Osteoblast (primary cell): ENCODE measurements at regions not wholly inside any gene's neighbourhood (a gene's known extent, or its start where the extent isn't known, plus 50 kb on each side); places are given as distances from the start of the nearest gene placed in this dataset.
A peak's percentile ranks its signal among the peaks of the same experiment; 100 is the strongest.

Experiments used
- DNase-seq: peaks from one replicate; pipeline ENCODE4 v3.0.0; 2011; ENCODE audit warnings: low spot score, mixed read lengths; ENCODE audit not compliant: insufficient read length; ENCODE audit errors: missing footprints
- H2AFZ ChIP-seq: 2 replicates; pipeline ENCODE4 v1.6.0; 2011; ENCODE audit warnings: mild to moderate bottlenecking, low read length
- H3K27ac ChIP-seq: 2 replicates; pipeline ENCODE4 v1.5.1; 2011; ENCODE audit warnings: mild to moderate bottlenecking, low read depth, low read length, moderate library complexity
- H3K27me3 ChIP-seq: 2 replicates; pipeline ENCODE4 v1.6.0; 2012; ENCODE audit warnings: mild to moderate bottlenecking, control low read depth, inconsistent platforms, low read length, moderate library complexity; ENCODE audit not compliant: insufficient read depth
- H3K36me3 ChIP-seq: 2 replicates; pipeline ENCODE4 v1.5.1; 2011; ENCODE audit warnings: mild to moderate bottlenecking, low read length, control low read depth, moderate library complexity; ENCODE audit not compliant: insufficient read depth
- H3K4me1 ChIP-seq: 2 replicates; pipeline ENCODE4 v1.5.1; 2011; ENCODE audit warnings: mild to moderate bottlenecking, low read length, control low read depth, moderate library complexity; ENCODE audit not compliant: insufficient read depth
- H3K4me2 ChIP-seq: 2 replicates; pipeline ENCODE4 v1.6.0; 2011; ENCODE audit warnings: mild to moderate bottlenecking, low read length; ENCODE audit not compliant: insufficient read depth
- H3K4me3 ChIP-seq: fragments of 200-600 bp; sonication (generic); 3 replicates; pipeline ENCODE4 v1.5.1; 2012; ENCODE audit warnings: mild to moderate bottlenecking, low read length, inconsistent platforms; ENCODE audit not compliant: insufficient read depth
- H3K79me2 ChIP-seq: 2 replicates; pipeline ENCODE4 v1.6.0; 2012; ENCODE audit warnings: mild to moderate bottlenecking, low read length, control low read depth, inconsistent platforms; ENCODE audit not compliant: insufficient read depth
- H3K9me3 ChIP-seq: 2 replicates; pipeline ENCODE4 v1.5.1; 2011; ENCODE audit warnings: low read depth, low read length, control low read depth
- H4K20me1 ChIP-seq: 2 replicates; pipeline ENCODE4 v1.6.0; 2012; ENCODE audit warnings: mild to moderate bottlenecking, low read length, control low read depth; ENCODE audit not compliant: insufficient read depth
- CTCF ChIP-seq: IDR thresholded peaks from 2 replicates; pipeline ENCODE4 v1.5.1; 2011; ENCODE audit warnings: mild to moderate bottlenecking, low read depth, low read length, moderate library complexity; ENCODE audit errors: extremely low read depth

GRCh38 chr10:107442035-107442505, 277.6 kb upstream of the SORCS1 start:
- H2AFZ ChIP-seq, result no peak overlapping the region
- no peaks in the 10 kb centered on the region for H3K79me2 ChIP-seq
- no peaks in the 10 kb centered on the region for H4K20me1 ChIP-seq
- no peaks in the 10 kb centered on the region for H3K36me3 ChIP-seq
- DNase-seq, result peak; percentile 31
- no peak overlapping the region for H3K27ac ChIP-seq
- H3K4me1 ChIP-seq, result no peaks in the 10 kb centered on the region
- H3K27me3 ChIP-seq, result no peaks in the 10 kb centered on the region
- no peaks in the 10 kb centered on the region for H3K9me3 ChIP-seq
- H3K4me3 ChIP-seq, result no peak overlapping the region
- no peak for TF ChIP-seq CTCF
- no peak overlapping the region for H3K4me2 ChIP-seq

GRCh38 chr10:107440741-107441140, 276.2 kb upstream of the SORCS1 start:
- DNase-seq, result no peak
- no peak for TF ChIP-seq CTCF

GRCh38 chr10:107437921-107438320, 273.4 kb upstream of the SORCS1 start:
- Histone ChIP-seq H3K79me2 (no peaks in the 10 kb centered on the region), H3K4me2 (no peak overlapping the region), H3K4me1 (no peaks in the 10 kb centered on the region), H3K4me3 (no peak overlapping the region), H2AFZ (no peak overlapping the region), H3K9me3 (no peaks in the 10 kb centered on the region), H3K27ac (no peak overlapping the region), H3K27me3 (no peaks in the 10 kb centered on the region), H3K36me3 (no peaks in the 10 kb centered on the region), H4K20me1 (no peaks in the 10 kb centered on the region)
- DNase-seq, result no peak
- TF ChIP-seq CTCF, result no peak

More at GRCh38 chr10:107440741-107441140, 276.2 kb upstream of the SORCS1 start:
- no peaks in the 10 kb centered on the region for H3K36me3 ChIP-seq
- H3K79me2 ChIP-seq, result no peaks in the 10 kb centered on the region
- no peak overlapping the region for H3K27ac ChIP-seq
- no peaks in the 10 kb centered on the region for H3K27me3 ChIP-seq
- H3K4me1 ChIP-seq, result no peaks in the 10 kb centered on the region
- H3K4me2 ChIP-seq, result no peak overlapping the region
- no peaks in the 10 kb centered on the region for H4K20me1 ChIP-seq
- H2AFZ ChIP-seq, result no peak overlapping the region
- H3K4me3 ChIP-seq, result no peak overlapping the region
- no peaks in the 10 kb centered on the region for H3K9me3 ChIP-seq

GRCh38 chr10:107436568-107436967, 272.1 kb upstream of the SORCS1 start:
- no peak overlapping the region for H3K4me3 ChIP-seq
- H3K9me3 ChIP-seq, result no peaks in the 10 kb centered on the region
- no peak overlapping the region for H3K27ac ChIP-seq
- no peak for TF ChIP-seq CTCF
- no peak for DNase-seq
- H3K4me2 ChIP-seq, result no peak overlapping the region
- no peaks in the 10 kb centered on the region for H3K79me2 ChIP-seq
- H3K4me1 ChIP-seq, result no peaks in the 10 kb centered on the region
- H3K27me3 ChIP-seq, result no peaks in the 10 kb centered on the region
- H3K36me3 ChIP-seq, result no peaks in the 10 kb centered on the region
- no peak overlapping the region for H2AFZ ChIP-seq
- H4K20me1 ChIP-seq, result no peaks in the 10 kb centered on the region
